ENCODE measurements at regions not wholly inside any gene's neighbourhood (a gene's known extent, or its start where the extent isn't known, plus 50 kb on each side); places are given as distances from the start of the nearest gene placed in this dataset.
"Not testable (repeated sequence)": the region's sequence is repeated elsewhere in the genome, so short reads cannot be mapped to it uniquely, and the experiment has no call there.

GRCh38 chr17:14581186-14581830 lies 280.4 kb downstream of the HS3ST3B1 start:
- H3K27me3 Mint-ChIP-seq: peaks cover 3% of the 10 kb centered on the region
- ATAC-seq (replicated peaks): no peak
- no peak overlapping the region for H3K27ac Mint-ChIP-seq
- H3K4me3 Mint-ChIP-seq: no peak overlapping the region
- H3K4me1 Mint-ChIP-seq: no peaks in the 10 kb centered on the region
- H3K36me3 Mint-ChIP-seq (ENCODE audit: low read depth): no peaks in the 10 kb centered on the region
- no peaks in the 10 kb centered on the region for H3K9me3 Mint-ChIP-seq

DNA sequence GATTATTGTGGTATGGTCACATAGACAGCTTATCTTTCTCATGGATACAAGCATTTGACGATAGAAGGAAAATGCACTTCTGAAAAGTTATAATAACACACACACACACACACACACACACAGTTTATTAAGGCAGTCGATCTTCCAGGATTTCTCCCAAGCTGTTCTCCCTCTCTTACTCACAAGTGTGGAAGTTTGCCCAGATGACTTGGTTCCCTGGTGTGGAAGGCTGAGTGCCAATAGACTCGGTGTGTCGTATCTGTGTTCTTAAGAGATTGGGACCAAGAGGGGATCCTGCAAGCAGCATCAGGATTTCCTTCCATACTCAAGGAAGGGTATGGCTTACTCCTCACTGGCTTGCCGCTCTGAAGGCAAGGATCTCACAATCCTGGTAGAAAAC lies 279.6 kb downstream of the HS3ST3B1 start:
- no peak for ATAC-seq (replicated peaks)
- Mint-ChIP-seq H3K27me3 (no peaks in the 10 kb centered on the region), H3K27ac (no peak overlapping the region), H3K36me3 (ENCODE audit: low read depth) (no peaks in the 10 kb centered on the region), H3K9me3 (no peaks in the 10 kb centered on the region), H3K4me1 (no peaks in the 10 kb centered on the region), H3K4me3 (no peak overlapping the region)

DNA sequence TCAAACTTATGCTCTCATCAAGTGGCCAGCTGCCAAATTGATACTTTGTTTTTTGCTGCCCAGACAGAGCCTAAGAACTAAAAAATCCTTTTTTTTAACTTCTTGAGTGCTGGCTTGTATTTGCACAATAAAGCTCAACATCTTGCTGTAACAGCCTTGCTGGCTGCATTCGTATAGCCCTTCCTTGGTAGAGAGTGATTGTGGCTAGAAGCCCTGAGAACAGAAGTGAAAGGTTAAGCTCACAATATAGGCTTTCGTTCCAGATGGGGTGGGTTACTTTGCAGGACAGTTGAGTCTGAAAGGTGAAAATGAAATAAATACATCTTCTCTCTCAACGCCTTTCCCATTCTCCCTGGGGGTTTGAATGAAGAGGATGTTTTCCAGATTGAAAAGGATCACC lies 278.8 kb downstream of the HS3ST3B1 start:
- H3K27ac Mint-ChIP-seq: no peak overlapping the region
- H3K9me3 Mint-ChIP-seq: no peaks in the 10 kb centered on the region
- H3K4me3 Mint-ChIP-seq: no peak overlapping the region
- H3K27me3 Mint-ChIP-seq: no peaks in the 10 kb centered on the region
- no peaks in the 10 kb centered on the region for H3K4me1 Mint-ChIP-seq
- no peak for ATAC-seq (replicated peaks)
- H3K36me3 Mint-ChIP-seq (ENCODE audit: low read depth): no peaks in the 10 kb centered on the region

- no peaks in the 10 kb centered on the region for H3K9me3 Mint-ChIP-seq
- no peak overlapping the region for H3K4me3 Mint-ChIP-seq
- no peaks in the 10 kb centered on the region for H3K4me1 Mint-ChIP-seq
- H3K27me3 Mint-ChIP-seq: no peaks in the 10 kb centered on the region
- no peak overlapping the region for H3K27ac Mint-ChIP-seq
- ATAC-seq (replicated peaks): no peak
- H3K36me3 Mint-ChIP-seq (ENCODE audit: low read depth): no peaks in the 10 kb centered on the region
These were observed 274.6 kb downstream of the HS3ST3B1 start for GRCh38 chr17:14575471-14575953.

GRCh38 chr17:14560325-14560724 lies 259.4 kb downstream of the HS3ST3B1 start:
- not testable (repeated sequence) for H3K27me3 Mint-ChIP-seq; H3K4me1 Mint-ChIP-seq; H3K27ac Mint-ChIP-seq; ATAC-seq (replicated peaks); H3K4me3 Mint-ChIP-seq; H3K9me3 Mint-ChIP-seq; H3K36me3 Mint-ChIP-seq (ENCODE audit: low read depth)

- Mint-ChIP-seq H3K36me3 (ENCODE audit: low read depth) (no peaks in the 10 kb centered on the region), H3K27ac (no peak overlapping the region), H3K27me3 (no peaks in the 10 kb centered on the region), H3K4me1 (peaks cover 5% of the 10 kb centered on the region), H3K4me3 (no peak overlapping the region), H3K9me3 (no peaks in the 10 kb centered on the region)
- ATAC-seq (replicated peaks): no peak
These were observed 258.6 kb downstream of the HS3ST3B1 start for GRCh38 chr17:14559264-14560119.

DNA sequence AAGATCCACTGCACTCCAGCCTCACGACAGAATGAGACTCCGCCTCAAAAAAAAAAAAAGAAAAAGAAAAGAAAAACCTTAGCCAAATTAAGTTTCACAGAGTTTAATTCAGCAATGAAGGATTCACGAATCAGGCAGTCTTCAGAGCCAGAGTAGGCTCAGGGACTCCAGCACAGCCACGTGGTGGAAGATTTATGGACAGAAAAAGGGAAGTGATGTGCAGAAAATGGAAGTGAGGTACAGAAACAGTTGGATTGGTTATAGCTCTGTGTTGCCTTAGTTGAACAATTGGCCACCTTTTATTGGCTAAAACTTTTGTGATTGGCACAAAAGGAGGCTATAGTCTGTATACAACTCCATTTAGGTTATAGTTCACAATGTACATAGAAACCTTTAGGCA lies 256.6 kb downstream of the HS3ST3B1 start:
- H3K27ac Mint-ChIP-seq: no peak overlapping the region
- no peaks in the 10 kb centered on the region for H3K27me3 Mint-ChIP-seq
- H3K4me1 Mint-ChIP-seq: peaks cover 5% of the 10 kb centered on the region
- no peaks in the 10 kb centered on the region for H3K36me3 Mint-ChIP-seq (ENCODE audit: low read depth)
- H3K9me3 Mint-ChIP-seq: no peaks in the 10 kb centered on the region
- no peak overlapping the region for H3K4me3 Mint-ChIP-seq
- ATAC-seq (replicated peaks): no peak

GRCh38 chr17:14553847-14554246 lies 253.0 kb downstream of the HS3ST3B1 start:
- no peaks in the 10 kb centered on the region for H3K4me1 Mint-ChIP-seq
- H3K9me3 Mint-ChIP-seq: no peaks in the 10 kb centered on the region
- no peak overlapping the region for H3K4me3 Mint-ChIP-seq
- H3K27ac Mint-ChIP-seq: no peak overlapping the region
- H3K36me3 Mint-ChIP-seq (ENCODE audit: low read depth): no peaks in the 10 kb centered on the region
- H3K27me3 Mint-ChIP-seq: no peaks in the 10 kb centered on the region
- no peak for ATAC-seq (replicated peaks)

- H3K4me3 Mint-ChIP-seq: no peak overlapping the region
- H3K36me3 Mint-ChIP-seq (ENCODE audit: low read depth): no peaks in the 10 kb centered on the region
- H3K9me3 Mint-ChIP-seq: no peaks in the 10 kb centered on the region
- H3K27ac Mint-ChIP-seq: no peak overlapping the region
- H3K27me3 Mint-ChIP-seq: peaks cover 3% of the 10 kb centered on the region
- ATAC-seq (replicated peaks): no peak
- no peaks in the 10 kb centered on the region for H3K4me1 Mint-ChIP-seq
These were observed 251.4 kb downstream of the HS3ST3B1 start for GRCh38 chr17:14552306-14552705.

- Mint-ChIP-seq H3K4me1 (no peaks in the 10 kb centered on the region), H3K4me3 (no peak overlapping the region)
These were observed 246.7 kb downstream of the HS3ST3B1 start for GRCh38 chr17:14547556-14547955.

DNA sequence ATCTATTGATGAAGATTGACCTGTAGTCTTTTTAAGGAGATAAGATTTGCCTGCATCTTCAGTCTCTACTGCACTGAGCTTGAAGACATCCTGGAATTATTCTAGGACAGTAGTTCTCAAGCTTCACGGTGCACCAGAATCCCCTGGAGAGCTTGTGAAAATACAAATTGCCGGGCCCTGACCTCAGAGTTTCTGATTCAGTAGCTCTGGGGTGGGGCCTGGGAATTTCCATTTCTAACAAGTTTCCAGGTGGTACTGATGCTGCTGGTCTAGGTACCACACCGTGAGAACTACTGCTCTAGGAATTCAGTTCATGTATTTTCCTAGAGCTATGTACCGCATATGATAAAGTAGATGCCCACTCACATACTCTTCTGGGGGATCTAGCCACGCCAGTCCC lies 246.1 kb downstream of the HS3ST3B1 start:
- H3K27ac Mint-ChIP-seq: no peak overlapping the region
- H3K4me3 Mint-ChIP-seq: no peak overlapping the region
- no peak for ATAC-seq (replicated peaks)
- no peaks in the 10 kb centered on the region for H3K4me1 Mint-ChIP-seq
- H3K9me3 Mint-ChIP-seq: no peaks in the 10 kb centered on the region
- H3K27me3 Mint-ChIP-seq: peaks cover 10% of the 10 kb centered on the region
- H3K36me3 Mint-ChIP-seq (ENCODE audit: low read depth): no peaks in the 10 kb centered on the region

More at GRCh38 chr17:14547556-14547955, 246.7 kb downstream of the HS3ST3B1 start:
- Mint-ChIP-seq H3K36me3 (ENCODE audit: low read depth) (no peaks in the 10 kb centered on the region), H3K27me3 (peaks cover 7% of the 10 kb centered on the region), H3K9me3 (no peaks in the 10 kb centered on the region), H3K27ac (no peak overlapping the region)
- no peak for ATAC-seq (replicated peaks)

DNA sequence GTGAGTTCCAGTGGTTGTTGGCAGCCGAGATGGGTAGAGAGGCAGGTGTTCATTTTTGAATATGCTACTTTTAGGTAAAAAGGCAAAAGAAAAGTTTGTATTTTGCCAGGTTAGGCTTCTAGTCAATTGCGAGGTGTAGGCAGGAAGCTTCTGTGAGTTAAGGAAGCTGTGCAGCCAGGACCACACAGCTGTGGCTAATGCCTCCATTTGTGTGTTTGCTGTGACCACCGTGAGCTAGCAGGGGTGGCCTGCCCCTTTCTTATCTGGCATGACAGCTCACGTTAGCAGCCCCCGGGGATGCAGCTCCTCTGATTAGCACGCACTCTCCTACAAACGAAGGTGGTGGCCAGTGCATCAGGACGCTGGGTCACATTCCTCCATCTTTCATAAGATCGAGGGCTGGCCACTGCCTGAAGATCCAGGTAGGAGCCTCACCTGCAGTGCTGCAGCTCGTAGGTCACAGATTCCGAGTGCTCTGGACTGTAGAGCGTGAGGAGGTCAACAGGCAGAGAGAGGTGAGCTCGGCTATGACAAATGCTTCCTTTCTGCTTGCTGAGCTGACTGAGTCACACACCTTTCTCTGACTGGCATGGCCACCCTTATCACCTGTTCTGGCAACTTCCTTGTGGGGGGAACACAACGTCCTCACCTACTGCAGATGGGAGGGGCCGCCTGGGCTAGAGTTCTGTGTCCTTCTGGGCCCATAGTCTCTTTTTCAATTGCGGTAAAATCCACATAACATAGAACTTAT lies 244.4 kb downstream of the HS3ST3B1 start:
- H3K27ac Mint-ChIP-seq: no peak overlapping the region
- H3K27me3 Mint-ChIP-seq: peaks cover 11% of the 10 kb centered on the region
- H3K36me3 Mint-ChIP-seq (ENCODE audit: low read depth): no peaks in the 10 kb centered on the region
- H3K4me3 Mint-ChIP-seq: no peak overlapping the region
- no peak for ATAC-seq (replicated peaks)
- no peaks in the 10 kb centered on the region for H3K4me1 Mint-ChIP-seq
- no peaks in the 10 kb centered on the region for H3K9me3 Mint-ChIP-seq

DNA sequence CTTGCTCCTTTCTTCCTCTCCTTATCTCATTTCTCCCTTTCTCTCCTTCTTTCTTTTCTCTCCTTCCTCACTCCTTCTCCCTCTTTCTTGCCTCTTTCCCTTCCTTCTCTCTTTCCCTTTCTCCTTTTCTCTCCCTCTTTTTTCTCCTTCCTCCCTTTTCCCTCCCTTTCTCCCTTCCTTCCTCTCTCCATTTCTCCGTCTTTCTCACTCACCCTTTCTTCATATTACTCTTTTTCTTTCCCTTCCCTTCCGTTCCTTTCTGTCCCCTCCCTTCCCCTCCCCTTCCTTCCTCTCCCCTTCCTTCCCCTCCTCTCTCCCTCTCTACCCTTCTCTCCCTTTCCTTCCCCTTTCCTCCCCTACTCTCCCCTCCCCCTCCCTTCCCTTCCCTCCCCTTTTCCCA lies 240.8 kb downstream of the HS3ST3B1 start:
- no peak overlapping the region for H3K4me3 Mint-ChIP-seq
- peaks cover 7% of the 10 kb centered on the region for H3K27me3 Mint-ChIP-seq
- H3K4me1 Mint-ChIP-seq: no peaks in the 10 kb centered on the region
- H3K9me3 Mint-ChIP-seq: no peaks in the 10 kb centered on the region
- no peaks in the 10 kb centered on the region for H3K36me3 Mint-ChIP-seq (ENCODE audit: low read depth)
- H3K27ac Mint-ChIP-seq: no peak overlapping the region
- ATAC-seq (replicated peaks): no peak

GRCh38 chr17:14539801-14540200 lies 238.9 kb downstream of the HS3ST3B1 start:
- ATAC-seq (replicated peaks): no peak
- peaks cover 7% of the 10 kb centered on the region for H3K27me3 Mint-ChIP-seq
- no peak overlapping the region for H3K4me3 Mint-ChIP-seq
- H3K4me1 Mint-ChIP-seq: no peaks in the 10 kb centered on the region
- H3K36me3 Mint-ChIP-seq (ENCODE audit: low read depth): no peaks in the 10 kb centered on the region
- H3K27ac Mint-ChIP-seq: no peak overlapping the region
- H3K9me3 Mint-ChIP-seq: no peaks in the 10 kb centered on the region

- not testable (repeated sequence) for H3K27ac Mint-ChIP-seq; H3K4me1 Mint-ChIP-seq; H3K4me3 Mint-ChIP-seq; ATAC-seq (replicated peaks); H3K36me3 Mint-ChIP-seq (ENCODE audit: low read depth); H3K27me3 Mint-ChIP-seq
- H3K9me3 Mint-ChIP-seq: peaks cover 10% of the 10 kb centered on the region
These were observed 231.4 kb downstream of the HS3ST3B1 start for GRCh38 chr17:14532242-14532641.
